ENCODE measurements at regions not wholly inside any gene's neighbourhood (a gene's known extent, or its start where the extent isn't known, plus 50 kb on each side); places are given as distances from the start of the nearest gene placed in this dataset.

GRCh38 chr10:130519791-130520190, 383.6 kb downstream of the GLRX3 start:
- DNase-seq: no peak

- DNase-seq: no peak
Observed at GRCh38 chr10:130531312-130531711, 395.1 kb downstream of the GLRX3 start.

GRCh38 chr10:130541090-130541489, 404.9 kb downstream of the GLRX3 start:
- DNase-seq: no peak

GRCh38 chr10:130542761-130543160, 406.6 kb downstream of the GLRX3 start:
- DNase-seq: no peak

GRCh38 chr10:130543794-130544193, 407.6 kb downstream of the GLRX3 start:
- DNase-seq: no peak

GRCh38 chr10:130545122-130545521, 408.9 kb downstream of the GLRX3 start:
- no peak for DNase-seq

GRCh38 chr10:130545697-130546096, 409.5 kb downstream of the GLRX3 start:
- no peak for DNase-seq

- DNase-seq: no peak
Observed at GRCh38 chr10:130546841-130547240, 410.6 kb downstream of the GLRX3 start.

- DNase-seq: peak in 1 of 2 donors; percentile 1
Observed at GRCh38 chr10:130547368-130547767, 411.2 kb downstream of the GLRX3 start.

- DNase-seq: no peak
Observed at GRCh38 chr10:130550952-130551674, 414.9 kb downstream of the GLRX3 start.

GRCh38 chr10:130551676-130552075, 415.5 kb downstream of the GLRX3 start:
- DNase-seq: no peak

- DNase-seq: no peak
Observed at GRCh38 chr10:130553826-130554225, 417.6 kb downstream of the GLRX3 start.

GRCh38 chr10:130554701-130555410, 418.7 kb downstream of the GLRX3 start:
- DNase-seq: no peak

GRCh38 chr10:130555411-130555750, 419.2 kb downstream of the GLRX3 start:
- DNase-seq: no peak

- DNase-seq: no peak
Observed at GRCh38 chr10:130557181-130557845, 421.1 kb downstream of the GLRX3 start.

GRCh38 chr10:130558746-130559546, 422.8 kb downstream of the GLRX3 start:
- DNase-seq: no peak

- no peak for DNase-seq
Observed at GRCh38 chr10:130559547-130559880, 423.3 kb downstream of the GLRX3 start.

- no peak for DNase-seq
Observed at GRCh38 chr10:130560116-130560515, 423.9 kb downstream of the GLRX3 start.

- no peak for DNase-seq
Observed at GRCh38 chr10:130560573-130560972, 424.4 kb downstream of the GLRX3 start.

- no peak for DNase-seq
Observed at GRCh38 chr10:130561681-130562080, 425.5 kb downstream of the GLRX3 start.

GRCh38 chr10:130567011-130567410, 430.8 kb downstream of the GLRX3 start:
- no peak for DNase-seq

GRCh38 chr10:130567436-130567835, 431.2 kb downstream of the GLRX3 start:
- no peak for DNase-seq

GRCh38 chr10:130568246-130568645, 432.1 kb downstream of the GLRX3 start:
- DNase-seq: no peak
